ENCODE measurements at regions not wholly inside any gene's neighbourhood (a gene's known extent, or its start where the extent isn't known, plus 50 kb on each side); places are given as distances from the start of the nearest gene placed in this dataset.
"Not testable (repeated sequence)": the region's sequence is repeated elsewhere in the genome, so short reads cannot be mapped to it uniquely, and the experiment has no call there.

DNA sequence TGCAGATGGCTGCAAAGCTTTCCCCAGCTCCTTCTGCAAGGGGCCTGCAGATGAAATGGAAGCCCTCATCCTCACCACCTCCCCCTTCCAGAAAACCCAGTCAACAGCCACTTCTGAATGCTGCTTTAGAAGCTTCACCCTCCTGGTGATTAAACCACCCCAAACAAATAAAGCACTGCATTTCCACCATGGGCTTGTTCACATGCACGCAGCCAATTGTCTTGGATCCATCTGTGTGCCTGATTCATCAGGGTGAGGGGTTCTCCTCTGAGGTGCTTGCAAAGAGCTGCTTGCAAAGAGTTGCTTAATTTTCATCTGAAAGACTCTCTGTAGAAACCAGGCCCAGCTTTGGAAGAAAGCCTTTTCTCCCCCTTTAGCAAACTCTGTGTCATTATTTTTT, 184.0 kb upstream of the OSBPL11 start:
- TF ChIP-seq, protein P1, sequence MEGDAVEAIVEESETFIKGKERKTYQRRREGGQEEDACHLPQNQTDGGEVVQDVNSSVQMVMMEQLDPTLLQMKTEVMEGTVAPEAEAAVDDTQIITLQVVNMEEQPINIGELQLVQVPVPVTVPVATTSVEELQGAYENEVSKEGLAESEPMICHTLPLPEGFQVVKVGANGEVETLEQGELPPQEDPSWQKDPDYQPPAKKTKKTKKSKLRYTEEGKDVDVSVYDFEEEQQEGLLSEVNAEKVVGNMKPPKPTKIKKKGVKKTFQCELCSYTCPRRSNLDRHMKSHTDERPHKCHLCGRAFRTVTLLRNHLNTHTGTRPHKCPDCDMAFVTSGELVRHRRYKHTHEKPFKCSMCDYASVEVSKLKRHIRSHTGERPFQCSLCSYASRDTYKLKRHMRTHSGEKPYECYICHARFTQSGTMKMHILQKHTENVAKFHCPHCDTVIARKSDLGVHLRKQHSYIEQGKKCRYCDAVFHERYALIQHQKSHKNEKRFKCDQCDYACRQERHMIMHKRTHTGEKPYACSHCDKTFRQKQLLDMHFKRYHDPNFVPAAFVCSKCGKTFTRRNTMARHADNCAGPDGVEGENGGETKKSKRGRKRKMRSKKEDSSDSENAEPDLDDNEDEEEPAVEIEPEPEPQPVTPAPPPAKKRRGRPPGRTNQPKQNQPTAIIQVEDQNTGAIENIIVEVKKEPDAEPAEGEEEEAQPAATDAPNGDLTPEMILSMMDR (IDR thresholded peaks at IDR 0.05), result not testable (repeated sequence)
- TF ChIP-seq GABPB1 (CRISPR knock-in tag; IDR thresholded peaks at IDR 0.05); OVOL2 (CRISPR knock-in tag; IDR thresholded peaks at IDR 0.05; ENCODE audit: borderline replicate concordance): not testable (repeated sequence)
